IMR-90 (cell line): ENCODE measurements at regions not wholly inside any gene's neighbourhood (a gene's known extent, or its start where the extent isn't known, plus 50 kb on each side); places are given as distances from the start of the nearest gene placed in this dataset.

Experiments
- ATAC-seq: fragments of 200-7000 bp; cut with Tn5 transposase; 2 replicates; pipeline ENCODE4 v1.9.1; 2020; ENCODE audit warnings: low read depth, mild to moderate bottlenecking, moderate library complexity
- BruUV-seq: library from RNA; stranded (reverse); fragments of 400-500 nt; replicated peaks from 2 replicates; lab custom pipeline; 2021; lab: Mats Ljungman, UMichigan
- CTCF ChIA-PET: fragments of 300-600 bp; formaldehyde crosslinking; extraction: SDS; loops from one replicate; lab custom pipeline; 2021; ENCODE audit warnings: antibody characterized with exemption; lab: Yijun Ruan, JAX
- POLR2A ChIA-PET: fragments of 300-600 bp; sonication (Branson Sonifier 250); formaldehyde crosslinking; loops from one replicate; lab custom pipeline; 2022; ENCODE audit warnings: antibody characterized with exemption; ENCODE audit not compliant: unreplicated experiment; lab: Charles Lee
- DNase-seq: peaks from one replicate; pipeline ENCODE4 v3.0.0; 2013
- H2AFZ ChIP-seq: replicated peaks from 2 replicates; pipeline ENCODE3; 2013; ENCODE audit warnings: low read length, mild to moderate bottlenecking; ENCODE audit not compliant: poor library complexity
- H2AK5ac ChIP-seq: 2 replicates; pipeline ENCODE4 v1.6.1; 2013; ENCODE audit warnings: low read depth, low read length, inconsistent platforms
- H2AK9ac ChIP-seq: replicated peaks from 2 replicates; pipeline ENCODE3; 2013; ENCODE audit warnings: mild to moderate bottlenecking, low read depth, low read length, moderate library complexity; ENCODE audit not compliant: poor library complexity
- H2BK120ac ChIP-seq: 2 replicates; pipeline ENCODE4 v1.6.1; 2013; ENCODE audit warnings: low read depth, low read length, inconsistent platforms
- H2BK15ac ChIP-seq: 3 replicates; pipeline ENCODE4 v1.6.1; 2013; ENCODE audit warnings: low read depth, low read length, inconsistent platforms
- H2BK20ac ChIP-seq: 2 replicates; pipeline ENCODE4 v1.6.1; 2013; ENCODE audit warnings: low read depth, mild to moderate bottlenecking, inconsistent platforms, low read length, moderate library complexity
- H2BK5ac ChIP-seq: 2 replicates; pipeline ENCODE4 v1.6.1; 2013; ENCODE audit warnings: mild to moderate bottlenecking, low read depth, low read length, inconsistent platforms; ENCODE audit not compliant: poor library complexity, severe bottlenecking
- H3K14ac ChIP-seq: replicated peaks from 2 replicates; pipeline ENCODE4 v1.6.1; 2013; ENCODE audit warnings: low read depth, low read length, inconsistent platforms
- H3K18ac ChIP-seq: 2 replicates; pipeline ENCODE4 v1.6.1; 2013; ENCODE audit warnings: low read depth, low read length, control low read depth
- H3K23ac ChIP-seq: 2 replicates; pipeline ENCODE4 v1.6.1; 2013; ENCODE audit warnings: low read depth, low read length, inconsistent platforms
- H3K27ac ChIP-seq: 2 replicates; pipeline ENCODE4 v1.5.1; 2013; ENCODE audit warnings: mild to moderate bottlenecking, control low read depth, low read length; ENCODE audit not compliant: insufficient read depth
- H3K27me3 ChIP-seq: 2 replicates; pipeline ENCODE4 v1.6.1; 2013; ENCODE audit warnings: low read length; ENCODE audit not compliant: control insufficient read depth, insufficient read depth
- H3K36me3 ChIP-seq: 2 replicates; pipeline ENCODE4 v1.6.1; 2013; ENCODE audit warnings: low read length, mixed read lengths; ENCODE audit not compliant: control insufficient read depth, insufficient read depth
- H3K4ac ChIP-seq: 2 replicates; pipeline ENCODE4 v1.6.1; 2013; ENCODE audit warnings: low read depth, low read length, inconsistent platforms
- H3K4me1 ChIP-seq: 2 replicates; pipeline ENCODE4 v1.6.1; 2013; ENCODE audit warnings: low read length, mixed read lengths; ENCODE audit not compliant: control insufficient read depth, insufficient read depth
- H3K4me2 ChIP-seq: 2 replicates; pipeline ENCODE4 v1.6.1; 2013; ENCODE audit warnings: low read depth, mild to moderate bottlenecking, control low read depth, low read length, moderate library complexity
- H3K4me3 ChIP-seq: 2 replicates; pipeline ENCODE4 v1.5.1; 2013; ENCODE audit warnings: low read depth, mild to moderate bottlenecking, control low read depth, low read length, moderate library complexity; ENCODE audit not compliant: insufficient read depth
- H3K56ac ChIP-seq: 2 replicates; pipeline ENCODE4 v1.6.1; 2013; ENCODE audit warnings: low read length, inconsistent platforms; ENCODE audit not compliant: insufficient read depth; ENCODE audit errors: extremely low read depth
- H3K79me1 ChIP-seq, 2 experiments: 2 replicates each; pipeline ENCODE4 v1.6.1; 2013; ENCODE audit warnings: low read length in 2 of 2, inconsistent platforms in 1 of 2, low read depth in 1 of 2
- H3K9ac ChIP-seq: 2 replicates; pipeline ENCODE4 v1.6.1; 2013; ENCODE audit warnings: low read depth, low read length, control low read depth
- H3K9me1 ChIP-seq: 2 replicates; pipeline ENCODE4 v1.6.1; 2013; ENCODE audit warnings: low read length, inconsistent platforms; ENCODE audit not compliant: insufficient read depth
- H3K9me3 ChIP-seq: 2 replicates; pipeline ENCODE4 v1.6.1; 2013; ENCODE audit warnings: low read length; ENCODE audit not compliant: control insufficient read depth, insufficient read depth
- H4K20me1 ChIP-seq: 2 replicates; pipeline ENCODE4 v1.6.1; 2013; ENCODE audit warnings: low read length, inconsistent platforms; ENCODE audit not compliant: insufficient read depth
- H4K5ac ChIP-seq: 2 replicates; pipeline ENCODE4 v1.6.1; 2013; ENCODE audit warnings: mild to moderate bottlenecking, low read depth, low read length, control low read depth
- H4K8ac ChIP-seq, 2 experiments: 2 replicates each; pipeline ENCODE4 v1.6.1; 2013; ENCODE audit warnings: low read depth in 2 of 2, low read length in 2 of 2, control low read depth in 1 of 2, inconsistent platforms in 1 of 2
- H4K91ac ChIP-seq: 2 replicates; pipeline ENCODE4 v1.6.1; 2013; ENCODE audit warnings: low read depth, low read length, inconsistent platforms; ENCODE audit not compliant: insufficient read depth
- BHLHE40 ChIP-seq: fragments of 150-350 bp; IDR thresholded peaks from 2 replicates; pipeline ENCODE4 v1.6.1; 2016; ENCODE audit warnings: mild to moderate bottlenecking, low read depth, low read length
- CEBPB ChIP-seq: IDR thresholded peaks from 2 replicates; pipeline ENCODE4 v1.6.1; 2012; ENCODE audit warnings: low read depth, low read length, improper control_type of control experiment
- WGBS, 2 experiments: methylation state at CpG; one replicate each; pipeline versions ENCODE4 v1.1.5 to v1.1.7; 2013; ENCODE audit warnings: missing lambda C conversion rate in 2 of 2; ENCODE audit not compliant: insufficient read length in 1 of 2; ENCODE audit errors: extremely low coverage in 2 of 2; 5-methylcytosine and 5-hydroxymethylcytosine counted together
- dilution Hi-C: fragments of 300-500 bp; cut with HindIII; formaldehyde crosslinking; loops from one replicate; pipeline ENCODE4 v1.14.3; 2018; ENCODE audit warnings: low sequenced_read_pairs; ENCODE audit not compliant: unreplicated experiment
- in situ Hi-C: fragments of 300-500 bp; cut with MboI; formaldehyde crosslinking; loops from 3 replicates; pipeline ENCODE4 v1.14.3; 2019; ENCODE audit warnings: low sequenced_read_pairs, inconsistent platforms, mixed read lengths
- intact Hi-C: fragments of 100-400 bp; cut with micrococcal nuclease; formaldehyde crosslinking; loops from 2 replicates; pipeline ENCODE4 v1.10.0; 2022

- Histone ChIP-seq H2BK20ac (no peak overlapping the region), H3K36me3 (no peaks in the 10 kb centered on the region), H4K5ac (no peak overlapping the region), H3K27me3 (no peaks in the 10 kb centered on the region), H2AFZ (no peak overlapping the region), H3K56ac (no peak overlapping the region), H4K20me1 (no peaks in the 10 kb centered on the region), H3K23ac (no peak overlapping the region), H4K8ac (no peak overlapping the region), H2AK9ac (no peak overlapping the region), H3K4ac (no peak overlapping the region), H2AK5ac (no peak overlapping the region), H2BK15ac (no peak overlapping the region), H3K27ac (no peak overlapping the region), H3K18ac (no peak overlapping the region), H3K4me2 (peak overlapping the region; percentile 35; the same call in 1 of the 2 replicates), H3K79me1 (no peaks in the 10 kb centered on the region), H2BK120ac (no peak overlapping the region), H3K9ac (no peak overlapping the region), H3K14ac (no peak overlapping the region), H3K9me1 (0 out of 2 replicates have a peak, but pooled peaks cover 3% of the 10 kb centered on the region), H3K9me3 (no peaks in the 10 kb centered on the region), H3K4me3 (no peak overlapping the region), H4K91ac (no peak overlapping the region), H3K4me1 (peaks cover 2% of the 10 kb centered on the region; the same call in 1 of the 2 replicates), H2BK5ac (peak overlapping the region; percentile 10)
- TF ChIP-seq CEBPB: peak; percentile 21; the same call in 1 of the 2 replicates
- TF ChIP-seq BHLHE40: no peak
- in situ Hi-C loops: no loop called here
- intact Hi-C loops: loop anchor here (2.0 to 10.0 kb wide), 2 partner anchors 313 to 803 kb away; partner anchors contain the start of gene COL12A1
- ATAC-seq: peak; percentile 85
- CTCF ChIA-PET: interaction anchor here (0.9 to 1.0 kb wide), 2 partner anchors 10 to 79 kb away, joined by 3 read pairs; no protein-coding TSS in a partner anchor
- no TSS peak for BruUV-seq
- DNase-seq: peak; percentile 83
- 0% methylated on average over 1 of the region's 4 CpGs; no CpG with 5 or more reads in 1 of the 2 experiments for WGBS, 2 experiments
- POLR2A ChIA-PET: no interaction called here
- dilution Hi-C loops: no loop called here
Measured at GRCh38 chr6:74891349-74891831, 314.5 kb downstream of the COL12A1 start.
